ENCODE measurements at regions not wholly inside any gene's neighbourhood (a gene's known extent, or its start where the extent isn't known, plus 50 kb on each side); places are given as distances from the start of the nearest gene placed in this dataset.

DNA sequence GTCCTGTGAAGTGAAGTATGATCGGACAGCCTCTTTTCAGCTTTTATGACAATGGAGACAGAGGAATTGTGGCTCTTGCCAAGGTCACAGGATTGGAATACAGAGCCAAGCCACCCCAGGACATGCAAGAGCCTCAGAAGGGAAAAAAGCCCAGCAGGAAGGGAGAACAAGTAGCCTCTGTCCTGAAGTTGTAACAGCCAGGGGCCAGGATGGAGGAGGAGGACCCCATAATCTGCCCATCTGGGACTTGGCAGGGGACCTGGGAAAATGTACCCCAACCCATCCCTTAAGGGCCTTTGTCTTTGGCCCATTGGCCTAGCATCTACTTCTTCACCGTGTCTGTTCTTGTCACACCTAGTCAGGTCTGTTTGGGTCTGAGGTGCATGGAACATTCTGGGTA is 60.4 kb upstream of the POLG start:
- TF ChIP-seq CTCF (IDR thresholded peaks at IDR 0.05) (no peak), ZFX (IDR thresholded peaks at IDR 0.05; ENCODE audit: borderline replicate concordance) (no peak)
- H3K27ac ChIP-seq, result no peak overlapping the region

GRCh38 chr15:89393056-89393455 is 58.4 kb upstream of the POLG start:
- H3K27ac ChIP-seq, result no peak overlapping the region
- TF ChIP-seq ZFX (IDR thresholded peaks at IDR 0.05; ENCODE audit: borderline replicate concordance), result no peak
- no peak for TF ChIP-seq CTCF (IDR thresholded peaks at IDR 0.05)

- no peak for TF ChIP-seq ZFX (IDR thresholded peaks at IDR 0.05; ENCODE audit: borderline replicate concordance)
- no peak for TF ChIP-seq CTCF (IDR thresholded peaks at IDR 0.05)
- H3K27ac ChIP-seq, result no peak overlapping the region
Measured at GRCh38 chr15:89391685-89392257, 57.1 kb upstream of the POLG start.

DNA sequence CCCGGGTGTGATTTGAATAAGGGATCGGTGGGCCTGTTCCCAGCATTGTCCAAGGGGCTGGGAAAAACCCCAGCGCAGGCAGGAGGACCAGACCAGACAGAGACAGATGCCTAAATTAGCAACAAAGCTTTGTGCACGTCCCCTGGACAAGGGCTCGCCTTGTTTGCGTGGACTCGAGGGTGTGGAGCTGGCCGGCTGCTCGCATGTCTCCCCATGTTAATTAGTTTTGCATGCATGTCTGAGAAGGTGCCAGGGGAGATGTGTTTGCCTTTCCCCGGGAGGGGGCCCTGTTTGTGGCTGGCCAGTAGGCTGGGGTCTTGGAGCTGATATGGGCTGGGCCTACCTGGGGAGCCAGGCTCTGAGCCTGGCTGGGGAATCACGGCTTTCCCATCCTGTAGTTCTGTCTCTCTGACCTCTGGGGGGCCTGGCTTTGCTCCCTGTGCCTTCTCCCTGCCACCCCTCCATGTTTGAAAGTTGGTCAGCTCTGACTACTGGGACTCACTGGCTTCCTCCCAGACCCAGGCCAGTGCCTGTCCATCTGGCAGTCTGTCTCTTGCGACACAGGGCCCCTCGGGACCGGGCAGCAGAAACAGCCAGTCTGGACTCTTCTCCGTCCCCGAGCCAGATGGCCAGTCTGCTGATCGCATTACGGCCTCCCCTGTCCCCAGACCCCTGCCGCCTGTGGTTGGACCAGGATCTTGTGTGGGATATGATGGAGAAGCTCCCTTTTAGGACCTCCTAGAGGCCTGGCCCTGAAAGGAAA is 55.4 kb upstream of the POLG start:
- H3K27ac ChIP-seq, result no peak overlapping the region

DNA sequence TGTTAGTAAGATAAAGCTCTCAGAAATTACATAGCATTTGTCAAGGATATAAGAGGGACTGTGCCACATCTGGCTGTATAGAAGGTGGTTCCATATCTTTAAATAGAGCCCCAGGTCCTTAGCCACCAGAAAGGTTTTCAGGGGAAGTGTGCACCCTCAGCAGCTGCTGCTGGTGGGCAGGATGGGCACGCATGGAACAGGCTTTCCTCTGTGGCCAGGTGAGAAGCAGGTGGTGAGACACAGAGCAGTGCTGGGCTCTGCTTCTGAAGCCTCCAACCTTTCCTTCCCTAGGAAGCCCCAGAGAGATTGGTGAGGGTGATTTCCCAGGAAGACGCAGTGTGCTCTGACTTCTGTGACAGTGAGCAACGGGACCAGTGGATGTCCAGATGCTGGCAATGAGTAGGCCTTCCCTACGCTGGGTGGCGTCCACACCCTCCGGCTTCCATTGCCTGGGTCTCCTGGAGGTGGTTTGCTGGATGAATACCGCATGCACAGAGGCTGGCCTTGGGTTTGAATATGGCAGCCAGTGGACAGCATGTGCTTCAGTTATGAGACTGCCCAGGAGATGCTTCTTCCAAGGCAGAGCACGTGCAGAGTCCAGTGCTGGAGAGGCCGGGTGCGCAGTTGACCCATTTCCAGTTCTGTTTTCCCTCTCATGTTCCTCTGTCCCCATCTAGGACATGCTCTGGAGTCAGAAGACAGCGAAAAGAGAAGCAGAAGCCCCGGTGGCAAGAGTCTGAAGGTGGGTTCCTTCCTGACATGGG is 52.7 kb upstream of the POLG start:
- H3K27ac ChIP-seq, result no peak overlapping the region
- TF ChIP-seq CTCF (IDR thresholded peaks at IDR 0.05), result no peak
- no peak for TF ChIP-seq ZFX (IDR thresholded peaks at IDR 0.05; ENCODE audit: borderline replicate concordance)

More for the DNA sequence above, 55.4 kb upstream of the POLG start:
- TF ChIP-seq CTCF (IDR thresholded peaks at IDR 0.05) (no peak), ZFX (IDR thresholded peaks at IDR 0.05; ENCODE audit: borderline replicate concordance) (no peak)

- TF ChIP-seq CTCF (IDR thresholded peaks at IDR 0.05) (no peak), ZFX (IDR thresholded peaks at IDR 0.05; ENCODE audit: borderline replicate concordance) (no peak)
- no peak overlapping the region for H3K27ac ChIP-seq
Measured at GRCh38 chr15:89385596-89386331, 51.1 kb upstream of the POLG start.

All from 22Rv1 (cell line).